ENCODE measurements at regions not wholly inside any gene's neighbourhood (a gene's known extent, or its start where the extent isn't known, plus 50 kb on each side); places are given as distances from the start of the nearest gene placed in this dataset.

DNA sequence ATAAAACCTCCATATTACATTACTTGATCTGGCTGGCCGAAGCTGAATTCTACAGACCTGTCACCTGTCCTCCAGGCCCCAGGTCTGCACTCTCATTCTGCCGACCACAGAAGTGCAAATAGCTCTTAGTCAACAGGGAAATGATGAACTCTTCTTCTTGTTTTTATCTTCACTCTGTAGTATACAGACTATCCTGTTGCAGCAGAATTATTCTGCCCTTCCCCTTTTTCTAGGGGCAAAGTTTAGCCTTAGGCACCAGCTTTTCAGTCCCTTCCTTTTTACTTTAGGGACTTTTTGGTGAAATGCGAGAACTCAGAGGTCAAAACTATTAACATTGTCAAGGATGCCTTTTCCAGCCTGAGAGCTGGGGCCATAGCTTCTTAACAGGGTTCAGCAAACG is 229.6 kb upstream of the EGLN3 start:
- H3K4me2 ChIP-seq (ENCODE audit: low read depth, low read length), result 0 out of 2 replicates have a peak overlapping the region, but pooled peaks have one; percentile 0
- POLR2A ChIA-PET, result no interaction called here
- in situ Hi-C loops (cut with HindIII; ENCODE audit: extremely low pct_ligation_motif_present, low pct_unique_long_range_greater_than_20kb) (no loop called here), intact Hi-C loops (cut with micrococcal nuclease; ENCODE audit: unreplicated experiment) (no loop called here)
- CTCF ChIA-PET (ENCODE audit: low intra/inter-chr PET ratio, low total read pairs), result no interaction called here
- H2AFZ ChIP-seq (ENCODE audit: low read length), result no peak overlapping the region
- peak; percentile 31 for DNase-seq (ENCODE audit: low spot score)
- H3K9me3 ChIP-seq (ENCODE audit: low read length), result no peaks in the 10 kb centered on the region
- H3K36me3 ChIP-seq (replicated peaks in 1 of 2; ENCODE audit: control insufficient read depth in 1 of 2, insufficient read depth in 2 of 2, low read length in 2 of 2), result no peaks in the 10 kb centered on the region
- H3K9ac ChIP-seq (ENCODE audit: insufficient read depth, low read depth, low read length), result no peak overlapping the region
- 2% methylated on average over 4 of the region's 4 CpGs for WGBS (ENCODE audit: low lambda C conversion rate)
- FAIRE-seq, result no peak
- H3K4me1 ChIP-seq (ENCODE audit: insufficient read depth, low read length), result peaks cover 20% of the 10 kb centered on the region
- ATAC-seq, result peak; percentile 83
- no peak overlapping the region for H3K4me3 ChIP-seq (replicated peaks in 1 of 3; ENCODE audit: insufficient read depth in 1 of 3, low read depth in 2 of 3, low read length in 3 of 3)
- H4K20me1 ChIP-seq (ENCODE audit: insufficient read depth, low read length), result no peaks in the 10 kb centered on the region
- no peaks in the 10 kb centered on the region for H3K27me3 ChIP-seq (ENCODE audit: control insufficient read depth in 1 of 2, insufficient read depth in 2 of 2, low read length in 2 of 2)
- BruUV-seq (replicated peaks), result no TSS peak
- no peaks in the 10 kb centered on the region for H3K79me2 ChIP-seq (ENCODE audit: insufficient read depth, low read length)
- H3K27ac ChIP-seq (ENCODE audit: extremely low read length, insufficient read depth, low read length), result no peak overlapping the region
- 0 out of 2 replicates have a peak, but pooled peaks have one; percentile 15 for TF ChIP-seq HNF4A (CRISPR knock-in tag; IDR thresholded peaks at IDR 0.05)
- TF ChIP-seq FOXA3 (CRISPR knock-in tag; IDR thresholded peaks at IDR 0.05), result peak; percentile 29; the same call in 1 of the 2 replicates
- peak; percentile 45; the same call in 1 of the 2 replicates for TF ChIP-seq AHDC1 (CRISPR knock-in tag; IDR thresholded peaks at IDR 0.05; ENCODE audit: borderline replicate concordance)
- TF ChIP-seq NBN (conservative IDR thresholded peaks at IDR 0.05), result no peak
- TF ChIP-seq EED (CRISPR knock-in tag; IDR thresholded peaks at IDR 0.05), result no peak
- TF ChIP-seq, protein P1, sequence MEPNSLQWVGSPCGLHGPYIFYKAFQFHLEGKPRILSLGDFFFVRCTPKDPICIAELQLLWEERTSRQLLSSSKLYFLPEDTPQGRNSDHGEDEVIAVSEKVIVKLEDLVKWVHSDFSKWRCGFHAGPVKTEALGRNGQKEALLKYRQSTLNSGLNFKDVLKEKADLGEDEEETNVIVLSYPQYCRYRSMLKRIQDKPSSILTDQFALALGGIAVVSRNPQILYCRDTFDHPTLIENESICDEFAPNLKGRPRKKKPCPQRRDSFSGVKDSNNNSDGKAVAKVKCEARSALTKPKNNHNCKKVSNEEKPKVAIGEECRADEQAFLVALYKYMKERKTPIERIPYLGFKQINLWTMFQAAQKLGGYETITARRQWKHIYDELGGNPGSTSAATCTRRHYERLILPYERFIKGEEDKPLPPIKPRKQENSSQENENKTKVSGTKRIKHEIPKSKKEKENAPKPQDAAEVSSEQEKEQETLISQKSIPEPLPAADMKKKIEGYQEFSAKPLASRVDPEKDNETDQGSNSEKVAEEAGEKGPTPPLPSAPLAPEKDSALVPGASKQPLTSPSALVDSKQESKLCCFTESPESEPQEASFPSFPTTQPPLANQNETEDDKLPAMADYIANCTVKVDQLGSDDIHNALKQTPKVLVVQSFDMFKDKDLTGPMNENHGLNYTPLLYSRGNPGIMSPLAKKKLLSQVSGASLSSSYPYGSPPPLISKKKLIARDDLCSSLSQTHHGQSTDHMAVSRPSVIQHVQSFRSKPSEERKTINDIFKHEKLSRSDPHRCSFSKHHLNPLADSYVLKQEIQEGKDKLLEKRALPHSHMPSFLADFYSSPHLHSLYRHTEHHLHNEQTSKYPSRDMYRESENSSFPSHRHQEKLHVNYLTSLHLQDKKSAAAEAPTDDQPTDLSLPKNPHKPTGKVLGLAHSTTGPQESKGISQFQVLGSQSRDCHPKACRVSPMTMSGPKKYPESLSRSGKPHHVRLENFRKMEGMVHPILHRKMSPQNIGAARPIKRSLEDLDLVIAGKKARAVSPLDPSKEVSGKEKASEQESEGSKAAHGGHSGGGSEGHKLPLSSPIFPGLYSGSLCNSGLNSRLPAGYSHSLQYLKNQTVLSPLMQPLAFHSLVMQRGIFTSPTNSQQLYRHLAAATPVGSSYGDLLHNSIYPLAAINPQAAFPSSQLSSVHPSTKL (CRISPR knock-in tag; IDR thresholded peaks at IDR 0.05), result 0 out of 2 replicates have a peak, but pooled peaks have one; percentile 6
- peak; percentile 3 for TF ChIP-seq TBL1XR1 (IDR thresholded peaks at IDR 0.05; ENCODE audit: borderline replicate concordance, low read length, partially characterized antibody)
- TF ChIP-seq SOX13 (IDR thresholded peaks at IDR 0.05), result no peak
- peak in 1 of 2 experiments; percentile 5; a peak in 1 of 4 replicates for TF ChIP-seq SOX13 (CRISPR knock-in tag; conservative IDR thresholded peaks at IDR 0.05 in 1 of 2, IDR thresholded peaks at IDR 0.05 in 1 of 2)
- TF ChIP-seq TFAP4 (IDR thresholded peaks at IDR 0.05; ENCODE audit: borderline replicate concordance, low read depth), result 0 out of 2 replicates have a peak, but pooled peaks have one; percentile 9
- TF ChIP-seq, protein P2, sequence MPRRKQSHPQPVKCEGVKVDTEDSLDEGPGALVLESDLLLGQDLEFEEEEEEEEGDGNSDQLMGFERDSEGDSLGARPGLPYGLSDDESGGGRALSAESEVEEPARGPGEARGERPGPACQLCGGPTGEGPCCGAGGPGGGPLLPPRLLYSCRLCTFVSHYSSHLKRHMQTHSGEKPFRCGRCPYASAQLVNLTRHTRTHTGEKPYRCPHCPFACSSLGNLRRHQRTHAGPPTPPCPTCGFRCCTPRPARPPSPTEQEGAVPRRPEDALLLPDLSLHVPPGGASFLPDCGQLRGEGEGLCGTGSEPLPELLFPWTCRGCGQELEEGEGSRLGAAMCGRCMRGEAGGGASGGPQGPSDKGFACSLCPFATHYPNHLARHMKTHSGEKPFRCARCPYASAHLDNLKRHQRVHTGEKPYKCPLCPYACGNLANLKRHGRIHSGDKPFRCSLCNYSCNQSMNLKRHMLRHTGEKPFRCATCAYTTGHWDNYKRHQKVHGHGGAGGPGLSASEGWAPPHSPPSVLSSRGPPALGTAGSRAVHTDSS (CRISPR knock-in tag; conservative IDR thresholded peaks at IDR 0.05), result no peak
- no peak for TF ChIP-seq TARDBP (CRISPR knock-in tag; IDR thresholded peaks at IDR 0.05)

All from HepG2 (cell line).